Endothelial cell (in vitro differentiated cells): ENCODE measurements at regions not wholly inside any gene's neighbourhood (a gene's known extent, or its start where the extent isn't known, plus 50 kb on each side); places are given as distances from the start of the nearest gene placed in this dataset.

Source experiments
- DNase-seq: peaks from one replicate; pipeline ENCODE4 v3.0.0; 2021; ENCODE audit warnings: low spot score
- H3K27ac Mint-ChIP-seq: one replicate; pipeline ENCODE4 v1.8.0; 2021; ENCODE audit warnings: mixed read lengths, inconsistent platforms; ENCODE audit not compliant: unreplicated experiment
- H3K27me3 Mint-ChIP-seq: one replicate; pipeline ENCODE4 v1.8.0; 2021; ENCODE audit warnings: mild to moderate bottlenecking, moderate library complexity, mixed read lengths, inconsistent platforms; ENCODE audit not compliant: unreplicated experiment
- H3K36me3 Mint-ChIP-seq: one replicate; pipeline ENCODE4 v1.8.0; 2021; ENCODE audit warnings: mild to moderate bottlenecking, low read depth, mixed read lengths, inconsistent platforms; ENCODE audit not compliant: unreplicated experiment
- H3K4me1 Mint-ChIP-seq: one replicate; pipeline ENCODE4 v1.8.0; 2021; ENCODE audit warnings: mild to moderate bottlenecking, mixed read lengths, inconsistent platforms; ENCODE audit not compliant: unreplicated experiment
- H3K4me3 Mint-ChIP-seq: one replicate; pipeline ENCODE4 v1.8.0; 2021; ENCODE audit warnings: mild to moderate bottlenecking, mixed read lengths, inconsistent platforms; ENCODE audit not compliant: unreplicated experiment
- H3K9me3 Mint-ChIP-seq: one replicate; pipeline ENCODE4 v1.8.0; 2021; ENCODE audit warnings: mixed read lengths, inconsistent platforms; ENCODE audit not compliant: unreplicated experiment
- TF ChIP-seq, protein P1 (sequence below): fragments of 200-600 bp; sonication (generic); IDR thresholded peaks from one replicate; pipeline ENCODE4 v1.5.0; 2021; ENCODE audit warnings: antibody characterized with exemption; ENCODE audit not compliant: unreplicated experiment

DNA sequence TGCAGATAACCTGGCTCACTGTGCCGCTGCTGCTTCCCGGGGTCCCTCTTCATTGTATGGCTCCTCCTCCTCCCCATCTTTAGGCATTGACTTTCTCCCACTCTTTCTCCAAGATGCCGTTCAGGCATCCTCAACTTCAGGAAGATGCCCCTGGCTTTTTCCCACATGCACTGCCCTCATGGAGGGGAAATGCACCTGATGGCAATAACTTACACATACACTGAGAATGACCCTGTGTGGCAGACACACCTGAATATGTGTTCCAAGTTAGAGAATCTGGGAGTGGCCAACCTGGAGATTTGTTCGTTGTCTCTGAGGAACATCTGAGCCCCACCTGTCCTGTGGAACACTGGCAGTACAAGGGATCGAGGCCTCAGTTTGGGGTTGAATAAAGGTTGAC lies 273.9 kb upstream of the CHD6 start:
- no peak for DNase-seq
- TF ChIP-seq, protein P1, sequence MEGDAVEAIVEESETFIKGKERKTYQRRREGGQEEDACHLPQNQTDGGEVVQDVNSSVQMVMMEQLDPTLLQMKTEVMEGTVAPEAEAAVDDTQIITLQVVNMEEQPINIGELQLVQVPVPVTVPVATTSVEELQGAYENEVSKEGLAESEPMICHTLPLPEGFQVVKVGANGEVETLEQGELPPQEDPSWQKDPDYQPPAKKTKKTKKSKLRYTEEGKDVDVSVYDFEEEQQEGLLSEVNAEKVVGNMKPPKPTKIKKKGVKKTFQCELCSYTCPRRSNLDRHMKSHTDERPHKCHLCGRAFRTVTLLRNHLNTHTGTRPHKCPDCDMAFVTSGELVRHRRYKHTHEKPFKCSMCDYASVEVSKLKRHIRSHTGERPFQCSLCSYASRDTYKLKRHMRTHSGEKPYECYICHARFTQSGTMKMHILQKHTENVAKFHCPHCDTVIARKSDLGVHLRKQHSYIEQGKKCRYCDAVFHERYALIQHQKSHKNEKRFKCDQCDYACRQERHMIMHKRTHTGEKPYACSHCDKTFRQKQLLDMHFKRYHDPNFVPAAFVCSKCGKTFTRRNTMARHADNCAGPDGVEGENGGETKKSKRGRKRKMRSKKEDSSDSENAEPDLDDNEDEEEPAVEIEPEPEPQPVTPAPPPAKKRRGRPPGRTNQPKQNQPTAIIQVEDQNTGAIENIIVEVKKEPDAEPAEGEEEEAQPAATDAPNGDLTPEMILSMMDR, result no peak
- Mint-ChIP-seq H3K4me3 (no peak overlapping the region), H3K27me3 (peaks cover 3% of the 10 kb centered on the region), H3K36me3 (peaks cover 4% of the 10 kb centered on the region), H3K4me1 (no peaks in the 10 kb centered on the region), H3K9me3 (peaks cover 22% of the 10 kb centered on the region), H3K27ac (no peak overlapping the region)

DNA sequence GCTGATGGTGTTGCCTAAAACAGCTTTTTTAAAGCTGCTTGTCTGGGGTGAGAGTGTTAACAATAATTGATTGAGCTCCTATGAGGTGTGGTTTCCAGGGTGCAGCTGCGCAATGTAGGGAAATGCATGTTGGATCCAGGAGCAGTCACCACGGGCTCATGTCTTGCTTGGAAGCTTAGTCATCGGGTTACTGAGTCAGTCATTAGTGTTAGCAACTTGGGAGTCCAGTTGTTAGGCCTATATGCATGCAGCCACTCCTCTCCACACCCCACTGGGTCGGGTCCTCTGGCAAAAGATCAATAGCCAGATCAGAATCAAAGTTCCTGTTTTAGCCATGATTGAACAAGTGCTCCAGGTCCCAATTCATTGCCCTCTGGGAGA lies 271.7 kb upstream of the CHD6 start:
- TF ChIP-seq, protein P1, result no peak
- no peak overlapping the region for H3K27ac Mint-ChIP-seq
- DNase-seq, result no peak
- H3K27me3 Mint-ChIP-seq, result peaks cover 2% of the 10 kb centered on the region
- no peaks in the 10 kb centered on the region for H3K4me1 Mint-ChIP-seq
- peaks cover 4% of the 10 kb centered on the region for H3K36me3 Mint-ChIP-seq
- H3K9me3 Mint-ChIP-seq, result peaks cover 12% of the 10 kb centered on the region
- no peak overlapping the region for H3K4me3 Mint-ChIP-seq

DNA sequence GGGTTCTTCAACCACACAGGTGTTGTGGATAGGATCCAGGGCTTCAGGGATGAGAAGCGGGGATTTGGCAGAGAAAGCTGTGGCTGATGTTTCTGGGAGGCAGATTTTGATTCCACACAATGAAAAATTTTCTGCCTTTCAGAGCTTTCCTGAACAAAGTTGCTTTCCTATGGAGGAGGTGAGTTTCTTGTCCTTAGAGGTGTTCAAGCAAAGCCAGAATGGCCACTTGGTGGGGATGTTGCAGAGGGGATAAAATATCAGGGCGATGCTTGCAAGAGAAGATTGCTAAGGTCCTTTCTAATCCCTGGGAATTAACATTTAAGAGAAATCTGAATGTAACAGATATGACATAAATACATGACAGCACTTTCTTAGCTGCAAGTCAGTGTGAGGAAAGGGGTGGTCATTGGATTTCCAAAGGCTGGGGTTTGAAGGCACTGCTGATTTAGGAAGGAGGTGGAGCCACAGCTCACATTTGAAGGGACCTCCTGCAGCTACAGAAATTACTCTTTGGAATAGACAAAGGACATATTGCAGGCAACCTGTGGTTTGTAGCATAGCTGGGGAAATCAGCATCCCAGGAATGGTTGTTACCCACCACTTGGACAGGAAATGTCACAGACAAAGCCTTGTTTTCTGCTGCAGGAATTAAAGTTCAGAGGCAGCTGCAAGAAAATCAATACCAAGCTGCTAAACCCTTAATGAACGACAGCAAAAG lies 271.1 kb upstream of the CHD6 start:
- peaks cover 7% of the 10 kb centered on the region for H3K9me3 Mint-ChIP-seq
- TF ChIP-seq, protein P1, result no peak
- DNase-seq, result no peak
- H3K27me3 Mint-ChIP-seq, result peaks cover 1% of the 10 kb centered on the region
- no peak overlapping the region for H3K4me3 Mint-ChIP-seq
- H3K4me1 Mint-ChIP-seq, result no peaks in the 10 kb centered on the region
- H3K27ac Mint-ChIP-seq, result no peak overlapping the region
- H3K36me3 Mint-ChIP-seq, result peaks cover 2% of the 10 kb centered on the region

DNA sequence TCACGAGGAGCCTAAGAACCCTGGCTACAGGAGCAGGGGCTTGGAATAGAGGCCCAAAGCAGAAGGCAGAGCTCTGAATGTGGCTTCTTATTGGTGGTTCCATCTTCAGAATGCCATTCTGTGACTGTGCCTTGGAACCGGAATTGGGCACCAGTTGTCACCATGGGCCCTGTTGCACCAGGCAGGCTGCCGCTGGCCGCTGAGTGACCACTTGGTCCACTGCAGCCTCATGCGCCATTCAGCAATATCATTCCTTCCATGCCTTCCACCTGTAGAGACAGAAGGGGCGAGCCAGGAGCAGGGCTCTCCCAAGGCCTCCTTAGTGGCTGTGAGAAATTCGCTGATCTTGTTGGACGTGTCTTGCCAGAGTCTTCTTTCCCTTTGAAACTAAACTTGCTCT lies 270.3 kb upstream of the CHD6 start:
- Mint-ChIP-seq H3K27me3 (no peaks in the 10 kb centered on the region), H3K9me3 (peaks cover 5% of the 10 kb centered on the region), H3K36me3 (no peaks in the 10 kb centered on the region), H3K4me1 (no peaks in the 10 kb centered on the region), H3K4me3 (no peak overlapping the region), H3K27ac (no peak overlapping the region)
- DNase-seq, result no peak
- TF ChIP-seq, protein P1, result no peak

DNA sequence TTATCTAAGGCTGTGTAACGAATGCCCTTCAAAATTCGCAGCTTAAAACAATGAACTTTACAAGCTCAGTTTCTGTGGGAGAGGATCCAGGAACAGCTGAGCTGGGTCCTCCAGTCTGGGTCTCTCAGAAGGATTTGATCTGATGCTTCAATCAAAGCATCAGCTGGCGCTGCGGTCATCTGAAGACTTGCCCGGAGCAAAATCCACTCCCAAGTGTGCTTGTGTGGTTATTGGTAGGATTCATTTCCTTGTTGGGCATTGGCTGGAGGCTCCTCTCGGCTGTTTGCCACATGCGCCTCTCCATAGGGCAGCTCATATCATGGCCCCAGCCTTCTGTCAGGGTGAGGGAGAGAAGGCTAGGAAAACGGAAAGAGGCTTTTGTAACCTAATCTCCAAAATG lies 269.3 kb upstream of the CHD6 start:
- no peak overlapping the region for H3K4me3 Mint-ChIP-seq
- H3K36me3 Mint-ChIP-seq, result no peaks in the 10 kb centered on the region
- peaks cover 2% of the 10 kb centered on the region for H3K9me3 Mint-ChIP-seq
- TF ChIP-seq, protein P1, result no peak
- no peak for DNase-seq
- H3K4me1 Mint-ChIP-seq, result no peaks in the 10 kb centered on the region
- no peak overlapping the region for H3K27ac Mint-ChIP-seq
- H3K27me3 Mint-ChIP-seq, result no peaks in the 10 kb centered on the region
